Erythroblast (primary cell): ENCODE measurements at regions not wholly inside any gene's neighbourhood (a gene's known extent, or its start where the extent isn't known, plus 50 kb on each side); places are given as distances from the start of the nearest gene placed in this dataset.

ENCODE experiments used
- GATA1 ChIP-seq: IDR thresholded peaks from 2 replicates; pipeline ENCODE4 v1.6.1; 2011; ENCODE audit warnings: low read depth, mild to moderate bottlenecking, control low read depth, low read length, moderate library complexity
- POLR2A ChIP-seq: IDR thresholded peaks from 2 replicates; pipeline ENCODE4 v1.6.1; 2011; ENCODE audit warnings: mild to moderate bottlenecking, low read length

- no peak for TF ChIP-seq GATA1
- TF ChIP-seq POLR2A: no peak
These were observed 166.6 kb upstream of the SETBP1 start for GRCh38 chr18:44514106-44514505.
